ENCODE measurements at regions not wholly inside any gene's neighbourhood (a gene's known extent, or its start where the extent isn't known, plus 50 kb on each side); places are given as distances from the start of the nearest gene placed in this dataset.

DNA sequence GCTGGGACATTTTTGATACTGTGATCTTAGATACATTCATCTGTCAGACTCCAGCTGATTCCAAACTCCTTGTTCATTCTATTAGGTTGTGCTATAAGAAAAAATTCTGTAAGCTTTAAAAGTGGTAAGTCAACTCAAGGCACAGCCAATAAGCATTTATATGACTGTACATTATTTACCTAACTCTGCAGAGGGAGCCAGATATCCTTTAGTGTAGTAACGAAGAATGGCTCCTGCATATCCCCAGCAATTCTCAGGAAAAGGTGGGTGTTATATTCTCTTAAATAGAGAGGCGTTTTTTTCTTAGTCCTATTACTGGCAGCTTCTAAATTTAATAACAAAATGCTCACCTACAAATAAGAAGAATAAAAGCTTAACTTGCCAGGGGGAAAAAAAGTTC is 374.3 kb upstream of the GOT2 start:
- TF ChIP-seq, protein P1, sequence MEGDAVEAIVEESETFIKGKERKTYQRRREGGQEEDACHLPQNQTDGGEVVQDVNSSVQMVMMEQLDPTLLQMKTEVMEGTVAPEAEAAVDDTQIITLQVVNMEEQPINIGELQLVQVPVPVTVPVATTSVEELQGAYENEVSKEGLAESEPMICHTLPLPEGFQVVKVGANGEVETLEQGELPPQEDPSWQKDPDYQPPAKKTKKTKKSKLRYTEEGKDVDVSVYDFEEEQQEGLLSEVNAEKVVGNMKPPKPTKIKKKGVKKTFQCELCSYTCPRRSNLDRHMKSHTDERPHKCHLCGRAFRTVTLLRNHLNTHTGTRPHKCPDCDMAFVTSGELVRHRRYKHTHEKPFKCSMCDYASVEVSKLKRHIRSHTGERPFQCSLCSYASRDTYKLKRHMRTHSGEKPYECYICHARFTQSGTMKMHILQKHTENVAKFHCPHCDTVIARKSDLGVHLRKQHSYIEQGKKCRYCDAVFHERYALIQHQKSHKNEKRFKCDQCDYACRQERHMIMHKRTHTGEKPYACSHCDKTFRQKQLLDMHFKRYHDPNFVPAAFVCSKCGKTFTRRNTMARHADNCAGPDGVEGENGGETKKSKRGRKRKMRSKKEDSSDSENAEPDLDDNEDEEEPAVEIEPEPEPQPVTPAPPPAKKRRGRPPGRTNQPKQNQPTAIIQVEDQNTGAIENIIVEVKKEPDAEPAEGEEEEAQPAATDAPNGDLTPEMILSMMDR (IDR thresholded peaks at IDR 0.05): no peak
- no peak for TF ChIP-seq POLR2A (IDR thresholded peaks at IDR 0.05)
